ENCODE measurements at regions not wholly inside any gene's neighbourhood (a gene's known extent, or its start where the extent isn't known, plus 50 kb on each side); places are given as distances from the start of the nearest gene placed in this dataset.
A peak's percentile ranks its signal among the peaks of the same experiment; 100 is the strongest.

DNA sequence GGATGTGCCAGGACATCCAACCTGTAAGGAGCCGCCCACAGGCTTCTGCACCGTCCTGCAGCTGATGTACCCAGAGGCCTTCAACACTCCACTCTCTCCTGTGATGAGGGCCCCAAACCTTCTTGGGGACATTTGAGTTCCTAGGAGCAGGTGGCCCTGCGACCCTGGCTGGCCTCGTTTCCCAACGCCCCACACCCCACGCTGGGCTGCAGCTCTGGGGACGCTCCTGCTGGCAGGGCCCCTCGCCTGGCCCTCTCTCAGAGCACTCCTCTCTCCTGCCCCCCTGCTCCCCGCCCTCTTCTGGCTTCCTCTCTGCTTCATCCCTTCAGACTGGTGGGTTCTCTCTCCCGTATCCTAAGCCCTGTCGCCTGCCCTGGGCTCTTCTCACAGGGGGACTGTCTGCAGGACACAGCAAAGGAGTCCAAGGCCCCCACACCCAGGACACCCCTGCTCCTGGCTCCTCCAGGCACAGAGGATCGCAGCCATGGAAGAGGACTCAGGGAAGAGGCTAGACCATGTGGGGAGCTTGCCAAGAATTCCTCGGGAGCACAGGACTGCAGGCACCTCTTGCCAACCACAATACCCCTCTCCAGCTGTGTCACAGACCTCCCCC, 541.4 kb downstream of the TCERG1L start:
- no peak for DNase-seq (ENCODE audit: low spot score)

DNA sequence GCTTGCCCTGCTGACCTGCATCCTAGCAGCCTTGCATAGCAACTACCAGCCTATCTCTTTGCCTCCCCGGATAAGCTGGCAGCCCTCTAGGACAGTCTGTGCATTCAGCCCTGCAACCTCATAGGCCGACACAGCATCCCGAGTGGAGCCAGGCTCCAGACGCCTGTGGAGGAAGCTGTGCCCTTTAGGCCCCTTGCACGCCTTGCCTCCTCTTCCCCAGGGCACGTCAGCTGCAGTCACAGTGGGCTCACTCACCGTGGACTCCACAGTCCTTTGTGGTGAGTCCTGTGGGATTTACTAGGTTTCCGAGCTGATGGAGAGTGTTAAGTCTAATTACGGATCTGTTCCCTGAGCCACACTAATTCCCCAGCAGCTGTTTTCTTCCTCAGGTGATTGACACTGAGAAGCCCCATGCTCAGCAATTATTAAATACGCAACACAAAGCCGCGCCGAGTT, 540.0 kb downstream of the TCERG1L start:
- no peak for DNase-seq (ENCODE audit: low spot score)

DNA sequence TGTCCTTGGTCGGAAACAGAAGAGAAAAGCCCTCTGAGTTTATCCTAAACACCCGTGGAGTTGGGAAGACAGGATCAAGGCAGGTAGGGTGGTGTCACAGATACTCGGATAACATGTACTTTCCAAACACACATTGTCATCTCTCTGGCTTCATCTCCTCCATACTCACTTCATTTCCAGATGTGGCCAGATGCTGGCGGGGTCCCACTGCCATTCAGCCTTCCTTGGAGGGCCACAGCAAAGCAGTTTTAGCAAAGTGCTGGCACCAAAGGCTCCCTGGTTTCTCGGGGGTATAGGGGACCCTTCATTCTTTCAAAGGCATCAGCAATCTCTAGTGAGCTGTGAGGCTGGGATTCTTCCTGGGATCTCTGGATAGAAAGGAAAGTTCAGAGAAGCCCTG, 539.5 kb downstream of the TCERG1L start:
- DNase-seq (ENCODE audit: low spot score): no peak

DNA sequence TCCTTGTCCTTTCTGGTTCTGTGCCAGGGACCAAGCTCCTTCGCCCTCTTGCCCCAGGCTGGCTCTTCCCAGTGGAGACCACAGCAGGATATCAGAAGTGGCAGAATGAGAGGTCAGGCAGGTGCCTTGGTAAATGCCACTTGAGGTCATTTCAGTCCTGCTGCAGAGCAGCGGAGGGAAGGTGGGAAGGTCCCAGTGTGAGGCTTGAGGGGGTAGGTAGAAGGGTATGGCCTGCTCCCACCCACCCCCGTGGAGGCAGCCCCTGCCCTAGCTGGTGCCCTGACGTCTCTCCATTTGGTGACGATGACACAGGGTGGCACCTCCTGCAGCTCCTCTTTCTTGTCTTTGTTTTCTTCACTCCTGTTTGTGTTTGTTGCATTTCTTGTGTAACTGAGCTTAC, 538.8 kb downstream of the TCERG1L start:
- no peak for DNase-seq (ENCODE audit: low spot score)

DNA sequence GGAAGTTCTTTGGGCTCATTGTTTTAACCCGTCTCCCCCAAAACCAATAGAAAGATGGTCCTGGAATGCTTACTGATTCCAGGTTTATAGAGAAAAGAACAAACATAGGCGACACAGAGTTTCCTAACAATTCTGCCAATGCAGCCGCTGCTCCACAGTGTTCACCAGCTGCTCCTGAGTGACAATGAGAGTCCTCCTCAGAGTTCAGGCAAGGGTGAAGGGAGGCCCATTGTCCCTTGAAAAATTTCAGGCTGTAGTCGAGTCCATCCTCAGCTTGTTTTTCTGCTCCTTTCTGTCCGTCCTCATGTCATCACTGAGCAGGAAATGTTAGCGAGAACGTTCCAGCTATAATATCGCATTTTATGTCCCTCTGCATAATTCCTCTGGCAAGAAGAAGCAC, 537.6 kb downstream of the TCERG1L start:
- DNase-seq (ENCODE audit: low spot score): no peak

DNA sequence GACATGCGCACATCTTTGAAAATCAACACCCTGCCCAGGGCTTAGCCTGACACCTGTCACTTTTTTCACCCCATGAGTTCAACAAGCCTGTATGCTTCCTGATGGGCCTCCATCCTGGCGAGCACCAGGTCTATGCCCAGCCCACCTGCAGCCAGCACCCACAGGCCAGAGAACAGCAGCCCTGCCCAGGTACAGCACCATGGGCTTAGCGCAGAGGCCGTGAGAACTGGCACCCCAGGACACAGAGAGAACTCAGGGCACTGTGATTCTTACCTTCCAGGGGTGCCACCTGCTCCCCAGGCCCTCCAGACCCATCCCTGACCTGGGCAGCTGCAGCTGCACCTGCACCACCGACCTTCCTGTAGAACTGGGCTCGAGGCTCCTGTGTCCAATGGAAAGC, 536.6 kb downstream of the TCERG1L start:
- no peak for DNase-seq (ENCODE audit: low spot score)

DNA sequence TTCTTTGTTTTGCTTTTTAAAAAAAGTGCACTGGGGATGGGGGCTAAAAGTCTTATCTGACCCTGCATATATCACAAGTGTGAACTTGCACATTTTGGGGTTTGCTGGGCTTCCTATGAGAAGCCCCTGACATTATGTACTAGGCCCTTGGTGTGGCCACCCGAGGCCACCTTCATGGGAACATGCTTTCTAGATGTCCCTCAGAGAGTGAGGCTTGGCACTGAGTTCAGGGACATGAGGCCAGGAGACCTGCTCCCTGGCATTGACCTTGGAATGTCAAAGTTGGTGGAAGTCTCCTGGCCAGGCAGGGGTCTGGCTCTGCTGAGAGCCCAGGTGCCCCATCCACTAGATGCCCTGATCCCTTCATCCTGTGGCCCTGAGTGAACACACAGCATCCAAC, 536.2 kb downstream of the TCERG1L start:
- DNase-seq (ENCODE audit: low spot score): no peak

DNA sequence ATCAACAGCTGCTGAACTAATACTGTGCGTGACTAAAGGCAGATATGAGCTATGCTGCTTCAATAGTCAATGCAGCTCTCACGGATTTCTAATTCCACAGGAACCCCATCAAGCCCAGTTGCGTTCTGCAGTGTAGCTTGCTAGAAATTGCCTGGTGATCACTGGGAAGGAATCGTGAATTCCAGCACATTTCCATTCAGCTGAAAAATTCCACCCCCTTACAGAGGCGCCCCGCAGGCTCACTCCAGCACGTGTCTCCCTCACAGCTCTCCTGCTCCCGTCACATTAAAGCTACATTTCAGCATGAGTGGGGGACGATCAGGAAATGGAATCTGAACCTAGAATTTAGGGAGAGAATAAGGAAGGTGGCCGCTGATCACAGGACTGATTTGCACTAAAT, 534.8 kb downstream of the TCERG1L start:
- no peak for DNase-seq (ENCODE audit: low spot score)

DNA sequence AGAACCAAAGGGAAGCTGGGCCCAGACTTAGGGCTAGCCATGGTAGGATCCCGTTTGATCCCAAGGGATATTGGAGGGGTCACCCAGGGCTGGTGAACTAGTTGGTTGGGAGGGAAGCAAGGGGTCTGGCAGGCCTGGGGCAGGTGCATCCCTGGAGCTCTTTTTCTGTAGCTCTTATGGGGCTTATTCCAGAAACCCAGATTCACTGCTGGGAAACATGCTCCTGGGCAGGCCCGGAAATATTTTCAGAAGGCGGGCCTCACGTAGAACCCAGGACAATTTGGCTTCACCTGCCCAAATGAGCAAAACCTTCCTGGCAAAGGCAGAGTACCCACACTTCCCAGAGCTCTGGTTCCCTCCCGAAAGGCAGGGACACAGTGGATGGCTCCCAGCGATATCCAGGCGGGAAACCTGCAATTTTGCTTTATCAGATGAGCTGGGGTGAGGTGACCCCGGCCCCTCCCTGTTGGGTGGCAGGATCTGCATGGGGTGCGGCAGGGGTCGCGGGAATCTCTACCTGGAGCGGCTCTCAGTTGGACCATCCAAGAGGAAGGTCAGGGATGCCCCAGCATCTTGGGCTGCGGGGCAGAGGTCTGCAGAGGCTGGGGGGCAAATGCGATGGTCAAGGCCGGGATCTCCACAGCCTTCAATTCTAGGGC, 533.9 kb downstream of the TCERG1L start:
- DNase-seq (ENCODE audit: low spot score): no peak

DNA sequence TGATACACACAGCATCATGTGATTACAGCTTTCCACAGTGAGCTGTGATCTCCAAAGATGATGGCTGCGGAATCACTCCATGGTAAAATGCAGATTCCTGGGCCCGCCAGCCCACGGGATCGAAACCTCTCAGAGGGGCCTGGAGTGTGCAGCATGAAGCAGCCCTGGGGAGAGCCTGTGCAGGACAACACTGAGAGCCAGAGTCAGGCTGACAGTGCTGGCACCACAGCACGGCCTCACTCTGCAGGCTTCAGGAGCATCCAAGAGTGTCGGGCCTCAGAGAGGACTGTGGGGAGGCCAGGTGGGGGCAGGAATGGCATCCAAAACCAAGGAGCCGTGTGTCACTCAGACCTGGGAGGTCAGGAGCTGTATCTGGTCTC, 533.4 kb downstream of the TCERG1L start:
- DNase-seq (ENCODE audit: low spot score): no peak

DNA sequence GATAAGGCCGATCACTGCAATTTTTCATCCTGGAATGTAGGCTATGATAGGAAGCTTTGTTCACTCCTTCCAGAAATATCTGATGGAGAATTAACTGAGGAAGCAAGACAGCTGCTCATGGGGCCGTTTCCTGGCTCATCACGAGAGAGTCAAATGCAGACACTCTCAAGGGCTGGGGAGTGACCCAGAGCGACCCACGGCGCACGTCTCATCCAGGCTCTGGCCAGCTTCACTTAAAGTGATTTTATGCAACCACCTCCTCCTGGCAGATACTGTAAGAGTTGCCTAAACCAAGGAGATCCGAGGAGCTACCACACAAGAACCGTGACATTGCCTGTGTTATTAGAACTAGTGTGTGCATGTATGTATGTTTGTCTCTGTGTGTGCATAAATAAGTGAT, 530.8 kb downstream of the TCERG1L start:
- DNase-seq (ENCODE audit: low spot score): no peak

DNA sequence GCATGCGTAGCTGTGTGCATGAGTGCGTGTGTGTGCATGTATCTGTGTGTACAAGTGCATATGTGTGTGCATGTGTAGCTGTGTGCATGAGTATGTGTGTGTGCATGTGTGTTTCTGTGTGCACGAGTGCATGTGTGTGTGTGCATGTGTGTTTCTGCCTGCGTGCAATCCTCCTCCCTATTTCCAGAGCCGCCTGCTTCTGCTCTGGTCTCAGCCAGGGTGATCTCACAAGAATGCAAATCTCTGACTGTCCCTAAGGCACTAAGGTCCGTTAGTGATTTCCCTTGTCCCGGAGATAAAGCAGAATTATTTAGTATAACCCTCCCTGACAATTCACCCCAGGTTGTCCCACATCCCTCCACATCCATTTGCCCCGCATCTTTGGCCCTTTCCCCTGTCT, 530.3 kb downstream of the TCERG1L start:
- DNase-seq (ENCODE audit: low spot score): no peak

DNA sequence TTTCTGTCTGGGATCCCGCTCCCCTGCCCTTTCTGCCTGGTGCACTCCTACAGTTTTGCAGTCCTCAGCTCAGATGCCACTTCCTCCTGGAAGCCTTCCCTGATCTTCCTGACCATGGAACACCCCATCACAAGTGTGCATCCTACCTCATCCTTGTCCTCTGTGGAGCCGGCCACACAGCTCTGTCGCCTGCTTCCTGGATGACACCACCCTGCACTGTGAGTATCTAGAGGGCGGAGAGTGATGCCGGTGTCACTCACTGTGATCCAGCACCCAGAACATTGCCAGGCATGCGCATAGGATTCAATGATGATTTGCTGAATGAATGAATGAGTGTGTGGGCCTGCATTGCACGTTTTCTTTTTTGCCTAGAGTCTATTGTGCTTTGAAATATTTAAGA, 529.9 kb downstream of the TCERG1L start:
- no peak for DNase-seq (ENCODE audit: low spot score)

DNA sequence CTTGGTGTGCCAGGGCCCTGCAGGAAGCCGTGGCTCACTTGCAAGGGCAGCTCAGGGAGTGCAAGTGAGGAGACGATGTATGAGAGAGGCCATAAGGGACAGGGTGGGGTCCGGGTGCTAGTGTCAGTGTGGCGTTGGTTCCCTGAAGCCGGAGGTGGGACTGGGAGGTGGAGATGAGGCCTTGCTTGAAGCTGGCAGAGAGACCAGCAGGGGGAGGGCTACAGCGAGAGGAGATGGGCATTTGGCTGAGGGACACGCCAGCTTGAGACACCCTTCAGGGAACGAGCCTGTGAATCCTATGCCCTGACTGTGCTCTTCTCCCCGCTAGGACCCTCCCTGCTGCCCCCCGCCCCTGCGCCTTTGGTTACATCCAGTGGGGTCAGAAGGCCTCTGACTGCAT, 529.1 kb downstream of the TCERG1L start:
- DNase-seq (ENCODE audit: low spot score): peak; percentile 17

DNA sequence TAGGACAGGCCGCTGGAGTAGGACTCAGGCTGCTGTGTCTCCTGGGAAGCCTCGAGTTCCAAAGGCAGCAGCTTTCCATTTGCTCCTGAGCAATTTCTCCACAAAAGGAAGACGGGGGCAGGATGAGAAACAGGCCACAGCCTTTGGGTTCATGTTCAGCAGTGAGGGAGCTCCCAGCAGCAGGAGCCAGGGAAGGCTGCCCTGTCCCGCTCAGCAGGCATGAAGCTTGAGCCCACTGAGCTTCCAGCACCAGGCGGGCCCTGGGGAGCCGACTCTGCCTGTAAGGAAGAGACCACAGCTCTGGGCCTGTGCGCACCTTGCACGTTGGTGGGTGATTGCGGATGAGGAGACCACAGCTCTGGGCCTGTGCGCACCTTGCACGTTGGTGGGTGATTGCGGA, 527.2 kb downstream of the TCERG1L start:
- DNase-seq (ENCODE audit: low spot score): no peak

DNA sequence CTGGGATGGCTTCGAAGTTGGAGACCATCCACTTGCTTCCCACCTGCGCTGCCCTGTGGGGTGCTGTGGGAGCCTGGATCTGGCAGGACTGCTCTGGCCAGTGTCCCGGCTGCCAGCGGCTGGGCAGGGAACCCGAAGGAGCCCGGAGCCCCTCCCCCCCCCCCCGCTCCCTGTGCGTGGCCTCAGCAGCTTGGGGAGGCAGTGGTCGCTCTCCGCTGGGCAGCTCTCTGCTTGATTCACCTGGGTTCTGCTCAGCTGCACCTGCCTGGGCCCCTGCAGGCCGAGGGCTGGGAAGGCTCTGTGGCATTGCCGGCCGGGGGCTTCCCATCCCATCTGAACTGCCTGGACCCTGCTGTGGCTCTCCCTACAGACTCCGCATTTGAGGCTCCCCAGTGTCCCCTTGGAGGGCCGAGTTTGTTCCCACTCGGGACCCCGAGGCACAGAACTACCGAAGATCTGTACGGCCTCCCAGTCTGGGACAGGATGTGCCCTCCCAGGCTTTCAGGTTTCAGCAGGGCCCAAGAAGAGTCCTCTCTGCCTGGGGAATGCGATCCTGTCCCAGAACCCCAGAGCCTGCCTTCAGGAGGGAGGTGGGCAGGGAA, 525.1 kb downstream of the TCERG1L start:
- DNase-seq (ENCODE audit: low spot score): no peak

DNA sequence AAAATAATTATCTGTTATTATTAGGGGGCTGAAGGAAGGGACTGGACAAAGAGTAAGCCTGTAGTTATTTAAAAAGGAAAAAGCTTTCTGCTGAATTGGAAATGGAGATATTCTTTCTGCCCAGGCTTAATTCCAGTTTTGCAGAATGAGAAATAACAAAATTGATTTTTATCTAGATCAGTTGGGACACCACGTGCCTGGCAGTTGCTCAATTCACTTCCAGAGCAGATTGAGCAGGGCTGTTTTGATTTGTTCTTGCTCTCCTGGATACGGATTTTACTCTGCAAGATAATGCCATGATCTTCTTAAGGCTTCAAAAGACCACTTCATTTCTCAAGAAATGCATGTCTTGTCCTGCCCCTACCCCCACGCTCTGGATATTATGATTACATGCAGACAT, 524.3 kb downstream of the TCERG1L start:
- DNase-seq (ENCODE audit: low spot score): no peak

DNA sequence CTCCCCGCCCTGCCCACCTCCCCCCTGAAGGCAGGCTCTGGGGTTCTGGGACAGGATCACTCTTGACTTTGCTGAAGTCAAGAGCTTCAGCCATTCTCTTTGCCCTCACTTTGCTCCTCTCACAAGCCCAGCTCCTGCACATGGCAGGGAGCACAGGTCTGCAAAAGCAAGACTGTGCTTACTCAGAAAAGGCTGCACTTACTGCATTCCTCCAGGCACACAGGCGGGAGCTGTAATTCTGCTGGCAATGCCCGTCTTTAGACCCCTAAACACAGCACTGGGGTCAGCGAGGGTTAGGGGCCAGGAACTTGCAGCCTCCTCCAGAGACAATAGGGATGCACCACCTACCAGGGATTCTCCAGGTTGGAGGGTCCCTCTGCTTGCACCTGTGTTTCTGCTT, 523.7 kb downstream of the TCERG1L start:
- DNase-seq (ENCODE audit: low spot score): no peak

DNA sequence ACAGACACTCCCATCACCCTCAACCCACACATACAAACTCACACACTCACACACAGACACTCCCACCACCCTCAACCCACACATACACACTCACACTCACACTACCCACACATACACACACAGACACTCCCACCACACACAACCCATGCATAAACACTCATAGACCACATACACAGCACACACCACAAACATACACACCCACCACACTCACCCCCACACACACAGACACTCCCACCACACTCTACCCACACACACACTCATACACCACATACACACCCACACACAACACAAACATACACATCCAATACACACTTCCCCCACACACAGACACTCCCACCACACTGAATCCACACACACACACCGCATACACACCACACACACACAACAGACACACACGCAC, 521.2 kb downstream of the TCERG1L start:
- no peak for DNase-seq (ENCODE audit: low spot score)

DNA sequence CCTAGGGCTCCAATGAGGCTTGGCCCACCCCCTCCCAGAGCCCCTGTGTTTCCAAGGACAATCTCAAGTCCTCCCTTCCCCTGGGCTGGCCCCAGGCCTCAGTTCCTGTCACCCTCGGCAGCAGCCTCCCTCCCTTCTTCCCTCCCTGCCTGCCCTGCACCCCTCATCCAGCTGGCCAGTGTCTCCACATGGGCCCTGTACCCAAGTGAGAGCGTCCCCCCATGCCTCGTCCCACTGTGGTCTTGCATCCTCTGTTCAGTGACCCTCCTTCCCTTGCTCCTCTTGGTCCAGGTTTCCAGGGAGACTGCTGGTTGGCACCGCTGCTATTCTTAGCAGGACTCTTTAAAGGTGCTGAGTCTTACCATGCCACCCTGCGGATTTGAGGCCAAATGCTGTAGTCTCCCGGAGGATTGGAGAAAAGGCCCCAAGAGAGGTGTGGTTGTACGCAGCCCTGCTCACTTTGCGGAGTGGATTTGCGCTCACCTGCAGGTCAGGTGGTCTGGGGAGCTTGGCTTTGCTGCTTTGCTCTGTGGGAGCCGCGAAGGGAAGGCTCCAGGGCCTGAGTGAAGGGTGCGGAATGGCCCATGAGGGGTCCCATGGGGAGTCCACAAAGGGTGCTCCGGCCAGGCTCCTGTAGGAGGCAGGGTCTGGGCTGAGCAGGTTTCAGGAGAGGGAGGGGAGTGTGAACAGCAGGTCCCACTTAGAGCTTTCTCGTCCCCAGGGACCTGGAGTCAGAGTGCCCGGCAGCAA, 519.2 kb downstream of the TCERG1L start:
- no peak for DNase-seq (ENCODE audit: low spot score)

DNA sequence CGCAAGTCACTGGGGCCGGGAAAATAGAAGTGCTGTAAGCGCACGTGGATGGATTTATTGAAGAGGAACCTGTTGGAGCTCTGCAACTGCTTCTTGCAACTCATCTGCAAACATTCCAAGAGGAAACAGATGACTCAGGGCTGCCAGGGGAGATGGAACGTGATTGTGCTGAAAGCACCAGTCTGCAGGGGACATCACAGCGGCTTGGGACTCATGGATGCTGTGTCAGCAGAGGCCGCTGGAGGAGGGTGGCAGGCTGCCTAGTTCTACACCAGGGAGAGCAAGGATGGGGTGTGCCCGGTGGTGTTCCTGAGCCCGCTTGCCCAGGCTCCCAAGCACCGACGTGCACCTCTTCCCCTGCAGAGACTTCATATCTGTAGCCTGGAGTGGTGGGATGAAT, 515.7 kb downstream of the TCERG1L start:
- DNase-seq (ENCODE audit: low spot score): no peak

DNA sequence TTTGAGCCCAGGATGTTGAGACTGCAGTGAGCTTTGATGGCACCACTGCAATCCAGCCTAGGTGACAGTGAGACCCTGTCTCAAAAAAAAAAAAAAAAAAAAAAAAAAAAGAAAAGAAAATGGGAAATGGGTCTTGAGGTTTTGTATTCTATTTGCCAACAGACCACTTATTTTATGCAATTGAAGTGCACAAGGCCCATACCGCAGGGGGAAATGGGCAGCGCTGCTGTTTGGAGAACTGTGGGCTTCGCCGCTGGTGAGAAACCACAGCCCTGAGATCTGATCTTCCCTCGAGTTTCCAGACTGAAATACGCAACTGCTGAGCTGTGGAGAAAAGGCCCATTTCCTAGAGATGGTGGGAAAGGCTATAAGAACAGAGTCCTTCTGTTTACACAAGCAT, 512.0 kb downstream of the TCERG1L start:
- DNase-seq (ENCODE audit: low spot score): no peak

DNA sequence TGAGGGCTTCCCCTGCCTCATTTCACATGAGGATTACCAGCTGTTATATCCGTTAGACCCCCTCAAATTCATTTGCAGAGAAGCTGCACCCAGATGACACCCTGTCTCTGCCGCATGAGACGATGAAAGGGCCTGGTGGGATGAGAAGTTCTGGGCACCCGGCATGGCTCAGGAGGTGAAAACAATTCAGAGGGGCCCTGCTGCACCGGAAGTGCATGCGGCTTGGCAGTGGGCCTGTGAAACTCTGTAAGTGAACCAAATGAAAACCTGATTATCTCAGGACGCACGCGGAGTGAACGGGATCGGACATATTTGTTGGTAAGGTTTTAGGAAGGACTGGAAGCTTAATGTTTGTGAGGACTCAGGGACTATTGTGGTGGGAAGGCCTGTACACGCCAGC, 511.2 kb downstream of the TCERG1L start:
- no peak for DNase-seq (ENCODE audit: low spot score)
